HK-2 (cell line): ENCODE measurements at regions not wholly inside any gene's neighbourhood (a gene's known extent, or its start where the extent isn't known, plus 50 kb on each side); places are given as distances from the start of the nearest gene placed in this dataset.
"Not testable (repeated sequence)": the region's sequence is repeated elsewhere in the genome, so short reads cannot be mapped to it uniquely, and the experiment has no call there.

Experiments
- DNase-seq: peaks from one replicate; pipeline ENCODE4 v3.0.0-alpha.2; 2018; ENCODE audit not compliant: unreplicated experiment

DNA sequence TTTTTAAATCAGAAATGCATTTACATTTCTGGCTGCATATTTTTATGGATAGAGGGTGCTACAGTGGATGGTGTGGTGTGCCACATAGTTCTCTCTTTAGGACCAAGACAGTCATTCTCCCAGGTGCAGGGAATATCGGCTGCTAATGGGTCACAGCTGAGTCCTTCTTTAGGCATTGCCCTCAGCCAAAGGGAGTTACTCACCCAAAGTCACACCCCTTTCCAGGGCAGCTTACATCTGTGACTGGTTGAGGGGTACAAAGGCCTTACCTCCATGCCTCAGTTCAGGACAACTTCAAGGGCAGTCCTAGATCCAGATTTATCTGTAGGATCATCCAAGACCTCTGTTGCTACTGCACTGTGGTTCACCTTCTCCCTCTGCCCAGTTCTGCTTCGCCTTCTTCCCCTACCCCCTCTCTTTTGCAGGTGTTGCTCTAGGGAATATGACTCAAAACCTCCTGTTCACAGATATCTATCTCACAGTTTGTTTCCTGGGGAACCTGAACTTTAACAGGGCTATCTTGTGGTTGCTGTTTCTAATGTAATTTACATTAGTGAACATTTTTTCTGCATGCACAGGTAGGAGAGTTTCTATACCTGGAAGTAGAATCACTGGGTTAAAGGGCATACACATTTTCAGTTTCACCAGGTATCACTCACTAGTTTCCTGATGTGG lies 413.9 kb downstream of the RPS6KC1 start:
- no peak for DNase-seq

DNA sequence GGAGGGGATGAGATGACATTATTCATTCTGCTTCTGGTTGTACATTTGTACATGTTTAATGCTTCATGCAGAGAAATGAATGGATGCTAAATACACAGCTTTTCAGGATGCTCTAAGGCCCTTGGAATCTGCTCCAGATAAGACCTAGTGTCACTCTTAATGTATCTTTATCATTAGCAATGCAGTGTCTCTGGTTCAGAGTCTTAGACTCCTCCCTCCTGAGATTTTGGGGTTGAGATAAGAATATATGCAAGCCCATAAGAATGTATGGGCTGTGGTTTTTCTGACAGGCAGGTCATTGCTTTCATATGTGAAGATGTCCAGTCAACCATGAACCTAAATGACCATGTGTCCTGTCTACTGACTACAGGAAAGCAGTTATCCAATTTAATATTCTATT lies 415.5 kb downstream of the RPS6KC1 start:
- DNase-seq = no peak

DNA sequence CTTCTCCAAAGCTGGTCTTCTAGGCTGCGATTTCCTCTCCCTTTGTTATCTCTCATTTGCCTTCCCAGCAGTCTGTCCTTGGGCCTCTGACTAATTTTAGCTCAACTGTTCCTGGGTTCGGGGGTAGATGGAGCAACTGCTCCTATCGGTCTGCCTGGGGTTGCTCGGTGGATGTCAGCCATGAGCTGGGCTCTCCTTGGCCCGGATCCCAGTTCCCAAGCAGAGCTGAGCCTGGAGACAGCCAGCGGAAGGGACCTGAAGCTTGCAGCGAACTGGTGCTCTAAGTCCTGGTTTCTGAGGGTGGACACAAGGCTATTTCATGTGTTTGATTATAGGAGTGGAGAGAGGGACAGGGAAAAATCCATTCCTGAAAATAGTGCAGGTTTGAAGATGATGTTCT lies 423.0 kb downstream of the RPS6KC1 start:
- DNase-seq = no peak

DNA sequence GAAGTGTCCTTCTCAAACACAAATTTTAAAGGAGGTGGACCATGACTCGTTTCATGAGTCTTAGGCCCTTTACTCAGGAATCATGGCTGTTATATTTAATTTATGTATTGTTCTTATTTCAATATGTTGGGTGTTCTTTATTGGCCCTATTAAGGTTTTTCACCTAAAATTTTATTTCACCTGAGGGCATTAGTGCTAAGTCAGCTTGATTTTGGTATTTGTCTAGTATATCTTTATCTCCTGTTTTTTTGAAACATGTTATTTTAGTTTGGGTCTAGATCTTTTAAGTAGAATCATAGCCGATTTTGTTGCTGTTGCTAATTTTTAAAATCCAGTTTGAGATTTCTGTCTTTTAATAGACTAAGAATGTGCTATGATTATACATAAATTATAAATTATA lies 430.4 kb downstream of the RPS6KC1 start:
- no peak for DNase-seq

DNA sequence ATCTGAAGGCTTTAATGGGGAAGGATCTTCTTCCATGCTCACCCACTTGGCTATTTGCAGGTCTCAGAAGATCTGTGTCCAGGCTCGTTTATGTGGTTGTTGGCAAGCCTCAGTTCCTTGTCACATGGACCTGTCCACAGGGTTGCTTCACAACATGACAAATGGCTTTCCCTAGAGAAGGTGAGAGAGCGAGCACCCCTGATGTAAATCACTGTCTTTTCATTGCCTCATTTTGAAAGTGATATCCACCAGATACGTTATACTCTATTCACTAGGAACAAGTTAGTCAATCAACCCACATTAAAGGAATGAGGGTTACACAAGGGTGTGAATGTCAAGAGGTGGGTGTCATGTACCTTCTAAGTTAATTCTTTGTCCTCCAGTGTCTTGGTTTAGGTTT lies 433.3 kb downstream of the RPS6KC1 start:
- no peak for DNase-seq

DNA sequence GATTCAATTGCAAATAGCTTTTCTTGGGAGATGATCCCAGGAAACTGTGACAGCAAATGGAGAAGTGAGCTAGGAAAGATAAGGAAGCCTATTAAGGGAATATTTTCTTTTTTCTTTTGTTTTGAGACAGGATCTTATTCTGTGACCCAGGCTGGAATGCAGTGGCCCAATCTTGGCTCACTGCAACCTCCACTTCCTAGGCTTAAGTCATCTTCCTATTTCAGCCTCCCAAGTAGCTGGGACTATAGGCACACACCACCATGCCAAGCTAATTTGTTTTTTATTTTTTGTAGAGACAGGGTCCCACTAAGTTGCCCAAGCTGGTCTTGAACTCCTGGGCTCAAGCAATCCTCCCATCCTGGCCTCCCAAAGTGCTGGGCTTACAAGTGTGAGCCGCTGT lies 433.7 kb downstream of the RPS6KC1 start:
- no peak for DNase-seq

DNA sequence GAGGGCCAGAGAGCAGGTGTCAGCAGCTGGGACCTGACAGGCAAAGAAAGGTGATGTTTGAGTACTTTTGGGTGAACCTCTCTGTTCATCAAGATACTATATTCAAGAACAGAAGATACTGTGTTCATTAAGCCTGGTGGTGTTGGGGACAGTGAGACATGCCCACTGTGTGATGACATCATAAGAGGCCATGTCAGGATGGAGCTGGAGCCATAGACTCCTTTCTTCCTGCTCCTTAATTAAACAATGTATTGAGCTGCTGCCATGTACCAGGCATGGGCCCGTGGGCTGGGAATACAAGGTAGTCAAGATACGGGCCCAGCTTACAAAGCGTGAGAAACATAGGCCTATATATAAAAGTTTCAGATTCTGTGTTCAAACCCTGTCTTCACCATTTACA lies 435.4 kb downstream of the RPS6KC1 start:
- no peak for DNase-seq

DNA sequence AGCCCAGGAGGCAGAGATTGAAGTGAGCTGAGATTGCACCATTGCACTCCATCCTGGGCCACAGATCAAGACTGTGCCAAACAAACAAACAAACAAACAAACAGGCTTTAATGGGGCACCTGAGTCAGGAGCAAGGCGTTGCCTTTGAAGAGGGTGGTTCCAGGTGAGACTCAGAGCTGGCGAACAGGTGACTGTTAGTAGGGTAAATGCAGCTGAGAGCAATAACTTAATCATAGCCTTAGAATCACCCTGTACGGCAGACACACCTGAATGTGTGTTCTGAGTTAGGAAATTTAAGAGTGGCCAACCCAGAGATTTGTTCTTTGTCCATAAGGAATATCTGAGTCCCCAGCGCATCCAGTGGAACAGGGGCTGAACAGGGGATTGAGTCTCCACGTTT lies 440.4 kb downstream of the RPS6KC1 start:
- DNase-seq = no peak

DNA sequence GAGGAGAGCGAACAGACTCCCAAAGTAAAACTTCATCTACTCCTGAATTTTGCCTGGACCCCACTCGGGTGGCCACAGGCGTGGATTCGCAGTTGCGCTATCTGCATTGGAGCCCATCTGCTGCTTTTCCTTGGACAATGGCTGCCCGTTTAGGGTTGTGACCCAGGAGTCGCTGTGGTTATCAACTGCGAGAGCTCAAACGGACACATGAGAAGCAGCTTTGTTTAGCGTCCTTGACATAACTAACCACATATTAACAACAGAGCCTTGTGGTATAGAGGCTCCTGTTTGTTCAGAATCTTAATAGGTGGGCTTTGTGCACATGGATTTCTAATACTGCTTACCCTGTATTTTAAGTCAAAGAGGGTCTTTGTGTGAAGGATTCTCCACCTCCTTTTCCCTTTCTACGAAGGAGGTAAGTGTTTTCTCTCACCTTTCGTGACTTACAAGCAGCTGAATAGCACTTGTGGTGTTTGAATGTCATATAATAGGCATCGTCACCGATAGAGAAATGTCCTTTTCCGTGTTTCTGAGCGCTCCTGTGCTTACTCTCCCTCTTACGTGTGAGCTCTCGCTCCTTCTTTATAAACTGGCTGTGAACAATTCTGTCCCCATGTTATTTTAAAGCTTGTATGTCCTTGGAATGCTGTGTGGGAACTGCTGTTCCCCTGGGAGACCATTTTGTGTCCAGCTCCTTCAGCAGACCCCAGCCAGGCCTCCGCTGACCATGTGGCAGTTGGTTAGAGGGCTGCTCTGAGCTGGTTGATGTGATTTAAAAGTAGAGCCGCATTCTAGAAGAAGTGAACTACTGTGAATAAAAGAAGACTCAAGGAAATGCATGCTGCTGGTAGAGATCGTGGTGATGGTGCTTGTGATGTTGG lies 441.4 kb downstream of the RPS6KC1 start:
- DNase-seq = no peak

DNA sequence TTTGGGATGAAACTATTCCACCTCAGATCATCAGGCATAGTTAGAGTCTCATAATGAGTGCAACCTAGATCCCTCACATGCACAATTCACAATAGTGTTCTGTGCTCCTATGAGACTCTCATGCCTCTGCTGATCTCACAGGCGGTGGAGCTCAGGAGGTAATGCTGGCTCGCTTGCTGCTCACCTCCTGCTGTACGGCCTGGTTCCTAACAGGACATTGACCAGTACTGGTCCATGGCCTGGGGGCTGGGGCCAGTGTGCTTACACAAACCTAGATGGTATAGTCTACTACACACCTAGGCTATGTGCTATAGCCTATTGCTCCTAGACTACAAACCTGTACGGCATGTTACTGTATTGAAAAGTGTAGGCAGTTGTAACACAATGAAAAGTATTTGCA lies 448.4 kb downstream of the RPS6KC1 start:
- DNase-seq = no peak

DNA sequence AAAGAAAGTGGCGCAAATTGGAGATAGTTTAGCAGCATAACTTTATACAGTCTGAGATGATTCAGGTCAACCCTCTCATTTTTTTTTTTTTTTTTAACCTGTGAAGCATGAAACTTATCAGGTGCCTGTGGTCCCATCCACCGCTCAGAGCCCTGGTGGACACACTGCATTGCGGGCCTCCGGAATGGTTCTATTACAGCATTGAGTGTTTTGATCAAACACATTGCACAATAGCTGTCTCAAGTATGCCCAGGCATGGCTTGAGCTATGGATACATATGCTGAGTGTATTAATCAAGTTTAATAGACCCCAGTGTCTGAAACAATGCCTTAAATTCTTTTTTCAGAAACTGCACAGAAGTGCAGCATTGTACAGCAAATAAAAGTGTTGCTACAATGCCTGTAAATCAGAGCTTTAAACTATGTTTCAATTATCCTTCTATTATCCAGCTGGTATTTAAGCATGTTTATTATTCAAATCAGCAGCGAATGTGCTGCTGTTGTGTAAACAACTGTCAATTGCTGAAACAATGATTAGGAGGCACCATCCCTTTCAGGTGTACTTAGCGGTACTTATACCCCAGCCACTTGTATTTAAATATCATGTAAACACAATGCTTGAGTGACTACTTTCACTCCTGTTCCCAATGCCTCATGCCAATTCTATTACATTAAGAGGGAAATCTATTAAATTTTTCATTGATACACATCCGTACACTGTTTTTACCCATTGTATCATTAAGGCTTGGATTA lies 456.6 kb downstream of the RPS6KC1 start:
- DNase-seq = no peak

DNA sequence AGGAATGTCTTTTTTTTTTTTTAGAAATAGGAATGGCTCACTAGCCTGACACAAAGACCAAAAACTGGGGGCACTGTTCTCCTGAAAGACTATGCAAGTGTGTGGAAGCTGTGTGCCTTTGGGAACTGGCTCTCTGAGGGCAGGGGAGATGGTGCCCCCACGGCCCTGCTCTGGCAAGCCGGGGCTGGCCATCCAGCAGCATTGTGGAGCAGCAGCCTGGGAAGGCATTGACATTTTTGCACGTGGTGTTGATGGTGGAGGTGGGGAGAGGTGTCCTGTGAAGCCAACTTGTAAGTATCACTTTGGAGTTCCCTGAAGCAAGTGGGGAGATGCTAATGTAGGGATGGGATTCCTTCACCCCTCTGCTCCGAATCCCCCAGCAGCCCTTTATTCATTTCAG lies 460.1 kb downstream of the RPS6KC1 start:
- DNase-seq = no peak

DNA sequence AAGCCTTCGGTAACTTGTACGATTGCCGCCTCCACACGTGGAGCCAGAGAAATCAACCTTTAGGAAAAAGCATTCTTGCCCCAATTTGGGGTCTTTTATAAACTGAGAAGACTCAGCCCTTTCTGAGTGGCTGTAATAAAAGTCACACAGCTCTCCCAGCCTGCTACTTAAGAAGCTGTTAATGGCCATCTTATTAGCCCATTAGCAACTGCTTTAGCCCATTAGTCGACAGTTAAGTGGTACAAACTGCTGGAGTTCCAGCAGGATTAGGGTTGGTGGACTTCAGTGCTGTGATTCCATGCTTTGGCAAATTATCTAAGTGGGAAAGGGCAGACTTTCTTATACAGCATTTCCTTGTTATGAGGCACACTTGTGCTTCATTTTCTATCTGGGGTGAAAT lies 461.3 kb downstream of the RPS6KC1 start:
- DNase-seq = no peak

DNA sequence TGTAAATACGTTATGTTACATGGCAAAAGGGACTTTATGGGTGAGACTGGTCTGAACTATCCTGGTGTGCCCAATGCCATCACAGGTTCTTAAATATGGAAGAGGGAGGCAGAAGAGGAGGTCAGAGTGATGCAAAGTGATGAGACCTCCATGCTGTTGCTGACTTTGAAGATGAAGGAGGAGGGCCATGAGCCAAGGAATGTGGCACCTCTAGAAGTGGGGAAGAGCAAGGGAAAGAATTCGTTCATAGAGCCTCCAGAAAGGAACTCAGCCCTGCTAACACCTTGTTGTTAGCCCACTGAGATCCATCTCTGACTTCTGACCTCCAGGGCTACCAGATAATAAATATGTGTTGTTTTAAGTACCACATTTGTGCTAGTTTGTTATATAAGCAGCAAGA lies 462.0 kb downstream of the RPS6KC1 start:
- no peak for DNase-seq

DNA sequence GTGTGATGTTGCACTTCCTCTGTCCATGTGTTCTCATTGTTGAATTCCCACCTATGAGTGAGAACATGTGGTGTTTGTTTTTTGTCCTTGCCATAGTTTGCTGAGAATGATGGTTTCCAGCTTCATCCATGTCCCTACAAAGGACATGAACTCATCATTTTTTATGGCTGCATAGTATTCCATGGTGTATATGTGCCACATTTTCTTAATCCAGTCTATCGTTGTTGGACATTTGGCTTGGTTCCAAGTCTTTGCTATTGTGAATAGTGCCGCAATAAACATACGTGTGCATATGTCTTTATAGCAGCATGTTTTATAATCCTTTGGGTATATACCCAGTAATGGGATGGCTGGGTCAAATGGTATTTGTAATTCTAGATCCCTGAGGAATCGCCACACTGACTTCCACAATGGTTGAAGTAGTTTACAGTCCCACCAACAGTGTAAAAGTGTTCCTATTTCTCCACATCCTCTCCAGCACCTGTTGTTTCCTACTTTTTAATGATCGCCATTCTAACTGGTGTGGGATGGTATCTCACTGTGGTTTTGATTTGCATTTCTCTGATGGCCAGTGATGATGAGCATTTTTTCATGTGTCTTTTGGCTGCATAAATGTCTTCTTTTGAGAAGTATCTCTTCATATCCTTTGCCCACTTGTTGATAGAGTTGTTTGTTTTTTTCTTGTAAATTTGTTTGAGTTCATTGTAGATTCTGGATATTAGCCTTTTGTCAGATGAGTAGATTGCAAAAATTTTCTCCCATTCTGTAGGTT lies 463.6 kb downstream of the RPS6KC1 start:
- not testable (repeated sequence) for DNase-seq

DNA sequence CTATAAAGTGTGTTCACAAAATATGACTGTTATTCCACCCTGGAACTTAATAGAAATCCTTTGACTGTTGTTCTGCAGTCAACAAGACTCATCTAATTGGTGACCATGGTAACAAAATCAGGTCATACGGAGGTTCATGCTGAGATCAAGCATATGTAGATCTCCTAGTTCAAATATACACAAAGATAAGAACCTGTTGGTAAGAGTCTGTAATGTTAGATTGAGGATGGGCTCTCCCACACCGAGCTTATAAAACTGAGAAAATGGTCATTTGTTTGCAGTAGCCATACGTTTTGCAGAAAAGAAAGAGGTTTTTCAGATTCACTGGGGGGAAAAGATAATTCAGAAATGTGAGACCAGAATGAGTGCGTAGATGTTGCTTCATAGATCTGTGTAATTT lies 468.1 kb downstream of the RPS6KC1 start:
- no peak for DNase-seq

DNA sequence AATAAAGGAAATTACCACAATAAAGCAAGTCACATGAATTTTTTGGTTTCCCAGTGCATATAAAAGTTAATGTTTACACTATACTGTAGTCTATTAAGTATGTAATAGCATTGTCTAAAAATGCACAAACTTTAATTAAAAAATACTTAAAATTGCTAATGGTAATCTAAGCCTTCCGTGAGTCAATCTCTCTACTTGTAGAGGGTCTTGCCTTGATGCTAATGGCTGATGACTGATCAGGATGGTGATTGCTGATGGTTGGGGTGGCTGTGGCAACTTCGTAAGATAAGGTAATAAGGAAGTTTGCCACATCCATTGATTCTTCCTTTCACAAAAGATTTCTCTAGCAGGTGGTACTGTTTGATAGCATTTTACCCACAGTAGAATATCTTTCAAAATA lies 466.6 kb upstream of the PROX1 start:
- DNase-seq = no peak

DNA sequence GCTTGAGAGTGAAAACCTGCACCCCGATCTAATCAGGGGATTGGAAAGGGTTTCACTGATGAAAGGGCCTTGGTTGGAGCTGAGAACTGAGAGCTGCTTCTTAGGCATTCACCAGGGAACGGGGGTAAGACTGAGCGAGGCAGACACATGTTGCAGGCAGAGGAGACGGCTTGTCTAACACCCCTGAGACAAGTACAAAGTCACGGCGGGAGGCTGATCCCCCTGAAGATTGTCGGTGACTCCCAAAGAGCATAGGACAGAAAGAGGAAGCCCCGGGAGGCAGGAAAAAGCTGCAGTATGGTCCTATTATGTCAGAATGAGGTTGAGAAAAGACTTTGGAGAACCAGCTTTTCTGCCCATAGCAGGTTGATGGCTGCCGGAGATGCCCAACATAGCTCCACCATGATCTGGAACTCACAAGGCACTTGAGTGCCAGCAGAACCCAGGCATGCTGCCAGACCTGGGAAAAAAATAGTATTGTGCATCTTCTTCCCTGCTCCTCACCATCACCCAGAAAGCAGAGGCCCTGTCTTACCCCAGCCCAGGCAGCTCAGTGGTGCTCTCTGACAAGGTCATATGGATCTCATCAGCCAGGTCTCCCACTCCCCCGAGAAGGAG lies 463.9 kb upstream of the PROX1 start:
- no peak for DNase-seq

DNA sequence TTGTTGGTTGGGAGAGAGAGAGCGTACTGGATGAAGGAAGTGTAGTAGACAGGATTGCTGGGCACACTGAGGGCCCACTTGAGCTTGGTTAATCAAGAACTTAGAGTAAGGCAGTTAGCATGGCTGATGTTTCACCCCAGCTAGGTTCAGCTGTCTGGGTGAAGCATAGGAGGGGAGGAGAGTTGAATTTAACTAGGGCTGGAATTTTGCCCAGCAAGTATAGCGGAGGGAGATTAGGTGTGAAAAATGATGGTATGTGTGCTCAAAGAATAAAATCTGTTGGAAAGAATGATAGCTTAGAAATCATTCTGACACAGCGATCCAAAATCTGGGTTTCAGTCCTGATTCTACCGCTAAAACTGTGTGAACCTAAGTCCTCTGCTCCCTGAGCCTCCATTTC lies 461.5 kb upstream of the PROX1 start:
- peak; percentile 19 for DNase-seq

DNA sequence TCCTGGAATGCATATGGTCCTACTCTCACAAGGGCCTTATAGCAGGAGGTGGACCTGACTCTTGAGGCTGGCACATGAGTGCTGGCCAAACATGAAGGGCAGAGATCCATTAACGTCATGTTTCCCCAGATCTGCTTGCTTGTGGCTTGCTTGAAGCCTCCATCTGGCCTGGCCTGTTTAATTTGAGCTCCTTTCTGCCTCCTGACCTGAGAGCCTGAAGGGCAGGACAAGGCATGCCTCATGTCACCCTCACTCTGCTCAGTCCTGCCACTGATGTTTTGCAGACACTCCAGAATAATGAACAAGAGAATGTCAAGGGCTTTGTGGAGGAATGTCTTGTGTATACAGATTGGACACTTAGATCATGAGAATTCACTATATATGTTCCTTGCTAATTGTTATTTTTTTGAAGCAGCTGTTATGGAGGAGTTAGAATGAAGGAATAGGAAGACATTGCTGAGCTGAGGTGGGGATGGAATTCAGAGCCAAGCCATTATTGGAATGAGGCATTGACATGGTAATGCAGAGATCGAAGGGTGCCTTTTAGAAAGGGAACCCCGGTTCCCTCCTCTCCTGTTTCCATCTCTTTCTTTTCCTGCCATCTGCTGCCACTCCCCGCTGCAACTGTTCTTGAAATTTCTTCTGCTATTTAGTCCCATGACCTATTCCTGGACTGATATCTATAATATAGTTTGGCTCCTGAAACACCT lies 457.0 kb upstream of the PROX1 start:
- DNase-seq = no peak
